GM19238 (cell line): ENCODE measurements at regions not wholly inside any gene's neighbourhood (a gene's known extent, or its start where the extent isn't known, plus 50 kb on each side); places are given as distances from the start of the nearest gene placed in this dataset.
"Not testable (repeated sequence)": the region's sequence is repeated elsewhere in the genome, so short reads cannot be mapped to it uniquely, and the experiment has no call there.

Experiments used
- DNase-seq: peaks from one replicate; pipeline ENCODE4 v3.0.0; 2011; ENCODE audit warnings: low spot score; ENCODE audit not compliant: insufficient read length

GRCh38 chr15:24733659-24734058, 58.1 kb downstream of the NPAP1 start:
- no peak for DNase-seq

- no peak for DNase-seq
Observed at GRCh38 chr15:24734396-24734795, 58.8 kb downstream of the NPAP1 start.

- no peak for DNase-seq
Observed at GRCh38 chr15:24745290-24745689, 69.7 kb downstream of the NPAP1 start.

GRCh38 chr15:24746094-24746493, 70.5 kb downstream of the NPAP1 start:
- no peak for DNase-seq

GRCh38 chr15:24747376-24747775, 71.8 kb downstream of the NPAP1 start:
- DNase-seq: no peak

GRCh38 chr15:24748812-24749439, 73.4 kb downstream of the NPAP1 start:
- DNase-seq: no peak

GRCh38 chr15:24752354-24752753, 76.8 kb downstream of the NPAP1 start:
- DNase-seq: no peak

- DNase-seq: no peak
Observed at GRCh38 chr15:24756101-24756500, 80.5 kb downstream of the NPAP1 start.

GRCh38 chr15:24760066-24760465, 84.5 kb downstream of the NPAP1 start:
- DNase-seq: no peak

- DNase-seq: no peak
Observed at GRCh38 chr15:24761704-24762302, 86.2 kb downstream of the NPAP1 start.

GRCh38 chr15:24763891-24764290, 88.3 kb downstream of the NPAP1 start:
- no peak for DNase-seq

- DNase-seq: no peak
Observed at GRCh38 chr15:24764375-24765171, 89.0 kb downstream of the NPAP1 start.

GRCh38 chr15:24766511-24767133, 91.0 kb downstream of the NPAP1 start:
- no peak for DNase-seq

GRCh38 chr15:24772266-24772665, 96.7 kb downstream of the NPAP1 start:
- DNase-seq: no peak

GRCh38 chr15:24772686-24773373, 97.3 kb downstream of the NPAP1 start:
- peak; percentile 6 for DNase-seq

GRCh38 chr15:24777307-24777706, 101.7 kb downstream of the NPAP1 start:
- no peak for DNase-seq

GRCh38 chr15:24784506-24784905, 108.9 kb downstream of the NPAP1 start:
- no peak for DNase-seq

GRCh38 chr15:24786347-24786746, 110.8 kb downstream of the NPAP1 start:
- no peak for DNase-seq

GRCh38 chr15:24802624-24803023, 127.0 kb downstream of the NPAP1 start:
- not testable (repeated sequence) for DNase-seq

GRCh38 chr15:24819680-24820079, 135.1 kb upstream of the SNRPN start:
- DNase-seq: no peak

GRCh38 chr15:24823473-24823872, 131.3 kb upstream of the SNRPN start:
- DNase-seq: no peak

- no peak for DNase-seq
Observed at GRCh38 chr15:24832282-24832681, 122.5 kb upstream of the SNRPN start.
